NCI-H1105 (cell line): ENCODE measurements at regions not wholly inside any gene's neighbourhood (a gene's known extent, or its start where the extent isn't known, plus 50 kb on each side); places are given as distances from the start of the nearest gene placed in this dataset.
A peak's percentile ranks its signal among the peaks of the same experiment; 100 is the strongest.
"Not testable (repeated sequence)": the region's sequence is repeated elsewhere in the genome, so short reads cannot be mapped to it uniquely, and the experiment has no call there.

Experiments used
- DNase-seq: peaks from one replicate; lab custom pipeline; 2025; lab: John Stamatoyannopoulos, UW

DNA sequence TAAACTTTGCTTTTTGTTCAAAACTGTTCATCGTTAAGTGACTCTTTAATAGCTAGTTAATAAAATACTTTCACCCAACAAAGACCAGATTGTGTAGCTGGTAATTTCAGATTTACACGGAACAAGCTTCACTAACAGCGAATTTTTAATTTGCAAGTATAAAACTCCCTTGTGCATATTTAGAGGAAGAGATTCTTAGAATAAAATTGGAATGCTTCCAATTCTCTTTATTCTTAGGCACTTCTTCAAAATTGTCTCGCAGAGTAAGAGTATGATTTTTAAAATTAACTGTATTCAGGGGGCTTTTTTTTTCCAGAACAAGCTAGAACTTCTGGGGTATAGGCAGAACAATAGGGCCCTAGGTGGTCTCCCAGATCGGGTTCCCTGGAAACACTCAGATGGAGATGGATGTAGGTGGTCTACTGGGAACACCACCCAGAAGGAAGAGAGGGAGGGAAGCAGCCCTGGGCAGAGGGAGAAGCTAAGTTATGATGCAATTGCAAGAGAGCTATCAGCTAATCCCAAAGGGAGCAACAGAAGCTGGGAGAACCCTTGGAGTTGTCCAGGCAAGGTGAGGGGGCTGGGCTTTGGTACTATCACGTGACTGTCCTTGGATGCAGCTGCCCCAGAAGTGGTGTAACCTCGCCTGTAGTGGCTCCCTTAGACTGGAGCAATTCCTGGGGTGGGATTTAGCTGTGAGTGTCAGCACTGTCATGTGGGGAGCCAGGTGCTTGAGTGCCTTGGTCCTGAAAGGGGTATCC lies 151.7 kb upstream of the ASB18 start:
- no peak for DNase-seq

GRCh38 chr2:236417150-236417549 lies 152.5 kb upstream of the ACKR3 start:
- DNase-seq = no peak

GRCh38 chr2:236430584-236430983 lies 139.0 kb upstream of the ACKR3 start:
- DNase-seq = no peak

DNA sequence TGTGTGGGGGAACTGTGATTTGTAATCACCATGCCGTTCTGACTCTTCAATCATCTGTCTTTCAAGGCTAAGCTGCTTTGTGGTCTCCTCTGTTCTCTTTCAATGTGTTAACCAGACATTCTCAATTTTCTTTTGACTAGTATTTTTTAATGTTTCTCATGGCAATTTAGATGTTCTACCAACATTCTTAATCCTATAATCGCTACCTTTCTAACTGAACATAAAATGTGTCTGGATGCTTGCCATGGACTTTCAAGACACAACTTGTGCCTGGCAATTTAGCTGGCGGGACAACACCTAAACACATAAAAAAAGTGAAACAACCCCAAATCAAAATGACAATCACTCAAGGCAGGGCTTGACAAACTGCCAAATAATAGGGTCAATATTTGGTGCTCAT lies 135.0 kb upstream of the ACKR3 start:
- DNase-seq = peak; percentile 74

DNA sequence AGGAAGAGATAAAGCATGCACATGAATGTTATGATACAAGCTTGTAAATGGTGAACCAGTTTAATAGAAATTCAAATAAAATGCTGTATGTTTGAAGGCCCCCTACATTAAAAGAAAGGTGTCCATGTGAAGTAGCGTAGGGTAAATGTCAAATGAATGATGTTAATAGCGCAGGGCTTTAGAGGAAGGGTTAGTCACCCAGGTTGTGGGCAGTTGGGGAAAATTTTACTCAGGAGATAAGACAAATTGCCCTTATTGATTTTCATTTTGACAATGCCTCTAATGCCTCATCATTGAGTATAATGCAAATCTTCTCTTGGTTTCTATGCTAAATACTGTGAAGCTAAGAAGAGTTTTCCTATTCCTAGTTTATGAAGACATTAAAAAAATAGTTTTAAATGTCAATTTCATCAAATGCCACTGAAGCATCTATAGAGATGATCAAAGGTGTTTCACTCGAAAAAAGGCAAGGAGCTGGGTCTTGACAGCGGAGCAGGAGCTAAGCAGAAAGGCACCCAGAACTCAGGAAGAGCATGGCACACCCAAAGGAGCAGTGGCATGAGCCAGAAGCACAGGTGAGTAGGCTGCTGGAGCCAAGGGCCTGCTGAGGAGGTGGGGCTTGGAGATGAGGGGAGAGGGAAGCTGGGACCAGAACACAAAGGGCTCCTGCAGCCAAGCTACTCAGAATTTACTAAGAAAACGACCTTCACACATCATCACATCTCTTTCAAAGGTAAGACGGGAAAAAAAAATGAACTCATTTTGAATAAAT lies 129.3 kb upstream of the ACKR3 start:
- no peak for DNase-seq

DNA sequence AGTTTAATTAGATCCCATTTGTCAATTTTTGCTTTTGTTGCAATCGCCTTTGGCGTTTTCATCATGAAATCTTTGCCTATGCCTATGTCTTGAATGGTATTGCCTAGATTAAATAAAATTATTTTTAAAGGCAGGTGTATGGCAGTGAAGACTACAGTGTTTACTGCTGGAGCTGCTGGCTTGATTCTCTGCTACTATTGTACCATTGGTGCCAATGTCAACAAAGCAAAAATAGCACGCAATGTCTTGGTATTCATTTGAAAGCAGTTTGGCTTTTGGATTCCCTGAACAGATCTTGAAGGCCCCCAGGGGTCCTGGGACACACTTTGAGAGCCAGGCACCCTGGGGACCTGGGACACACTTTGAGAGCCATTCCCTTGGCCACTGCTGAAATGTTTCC lies 125.4 kb upstream of the ACKR3 start:
- DNase-seq = no peak

- DNase-seq = no peak
Observed at GRCh38 chr2:236445678-236446077, 123.9 kb upstream of the ACKR3 start.

- no peak for DNase-seq
Observed at GRCh38 chr2:236446521-236446920, 123.1 kb upstream of the ACKR3 start.

GRCh38 chr2:236449167-236449761 lies 120.4 kb upstream of the ACKR3 start:
- DNase-seq = no peak

DNA sequence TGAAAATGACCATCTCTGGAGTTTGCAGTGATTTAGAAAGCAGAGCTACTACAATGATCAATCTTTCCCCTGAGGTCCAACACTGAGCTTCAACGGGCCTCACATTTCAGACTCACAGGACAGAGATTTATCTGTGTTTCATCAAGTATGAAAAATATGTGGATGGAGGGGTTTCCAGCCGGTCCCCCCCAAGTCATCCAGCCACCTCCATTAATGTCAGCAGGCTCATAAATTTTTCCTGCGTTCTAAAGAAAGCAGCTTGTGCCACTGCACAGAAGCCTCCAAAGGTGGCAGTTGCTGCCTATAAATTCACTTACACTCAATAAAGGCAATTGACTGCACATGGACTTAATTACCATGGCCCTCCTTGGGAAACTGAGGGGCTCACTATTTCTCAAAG lies 117.4 kb upstream of the ACKR3 start:
- DNase-seq = no peak

DNA sequence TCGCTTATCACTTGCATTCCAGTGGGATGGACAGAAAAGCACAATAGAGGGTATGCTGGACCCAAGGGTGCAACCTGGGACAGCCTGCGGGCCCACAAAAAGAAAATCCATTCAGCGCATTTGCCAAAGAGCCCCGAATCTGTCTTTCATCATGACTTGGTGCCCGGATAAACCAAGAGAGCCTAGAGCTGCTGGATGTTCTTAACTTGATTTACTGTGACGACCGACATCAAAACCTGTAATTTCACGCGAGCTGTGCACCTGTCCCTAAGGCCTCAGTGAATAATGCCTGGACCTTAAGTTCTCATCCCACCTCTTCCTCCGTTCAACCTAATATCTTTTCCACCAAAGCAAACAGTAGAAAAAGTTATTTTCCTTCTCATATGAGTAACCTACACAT lies 115.5 kb upstream of the ACKR3 start:
- DNase-seq = no peak

DNA sequence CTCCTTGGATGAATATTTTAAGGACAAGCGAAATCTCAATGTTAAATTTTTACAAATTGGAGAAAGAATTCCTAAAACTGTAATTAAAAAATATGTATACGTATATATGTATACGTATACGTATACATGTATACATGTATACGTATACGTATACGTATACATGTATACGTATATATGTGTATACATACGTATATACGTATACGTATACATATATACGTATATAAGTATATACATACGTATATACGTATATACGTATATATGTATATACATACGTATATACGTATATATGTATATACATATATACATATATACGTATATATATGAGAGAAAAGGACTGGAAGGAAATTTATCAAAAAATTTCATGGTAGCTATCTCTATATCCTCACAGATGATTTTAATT lies 110.2 kb upstream of the ACKR3 start:
- DNase-seq = no peak

GRCh38 chr2:236464140-236464539 lies 105.5 kb upstream of the ACKR3 start:
- DNase-seq = no peak

- DNase-seq = no peak
Observed at GRCh38 chr2:236472720-236473495, 96.7 kb upstream of the ACKR3 start.

DNA sequence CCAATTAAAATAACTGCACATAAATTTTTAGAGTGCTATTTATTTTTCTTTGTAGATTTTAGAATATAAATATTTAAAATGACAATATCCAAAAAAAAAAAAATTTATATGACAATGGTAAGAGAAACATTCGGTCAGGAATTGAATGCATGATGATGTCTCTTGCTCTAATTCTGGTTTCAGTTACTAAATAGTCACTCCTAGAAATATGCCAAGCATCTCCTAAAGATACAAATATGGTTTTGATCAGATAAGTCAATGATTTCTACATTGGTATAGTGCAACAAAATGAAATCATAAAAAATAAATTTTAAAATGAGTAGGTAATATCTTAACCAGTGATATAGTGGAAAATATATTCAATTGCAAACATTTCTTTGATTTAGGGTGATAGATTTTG lies 95.9 kb upstream of the ACKR3 start:
- no peak for DNase-seq

DNA sequence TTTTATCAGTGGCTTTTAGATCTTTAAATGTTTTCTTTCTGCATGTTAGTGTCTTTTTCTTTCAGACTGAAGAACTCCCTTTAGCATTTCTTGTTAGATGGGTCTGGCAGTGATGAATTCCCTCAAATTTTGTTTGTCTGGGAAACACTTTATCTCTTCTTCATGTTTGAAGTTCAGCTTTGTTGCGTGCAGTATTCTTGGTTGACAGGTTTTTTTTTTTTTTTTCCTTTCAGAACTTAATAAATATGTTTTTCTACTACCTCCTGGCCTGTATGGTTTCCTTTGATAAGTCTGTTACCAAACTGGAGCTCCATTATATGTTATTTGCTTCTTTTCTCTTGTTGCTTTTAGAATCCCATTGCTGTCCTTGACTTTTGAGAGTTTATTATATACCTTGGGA lies 89.8 kb upstream of the ACKR3 start:
- DNase-seq = no peak

DNA sequence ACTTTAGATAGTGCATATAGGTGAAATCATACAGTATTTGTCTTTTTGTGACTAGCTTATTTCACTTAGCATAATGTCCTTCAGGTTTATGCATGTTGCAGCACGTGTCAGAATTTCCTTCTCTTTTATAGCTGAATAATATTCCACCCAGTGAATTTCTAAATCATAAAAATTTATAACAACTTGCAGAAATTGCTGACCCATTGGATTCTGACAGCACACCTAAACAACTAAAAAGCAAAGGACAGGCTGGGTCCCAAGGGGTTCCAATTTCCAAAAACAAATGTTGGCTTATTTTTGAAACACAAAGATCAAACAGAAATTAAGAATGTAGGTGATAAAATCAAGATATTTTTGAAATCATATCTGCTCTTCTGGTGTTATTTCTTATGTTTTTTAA lies 86.5 kb upstream of the ACKR3 start:
- no peak for DNase-seq

DNA sequence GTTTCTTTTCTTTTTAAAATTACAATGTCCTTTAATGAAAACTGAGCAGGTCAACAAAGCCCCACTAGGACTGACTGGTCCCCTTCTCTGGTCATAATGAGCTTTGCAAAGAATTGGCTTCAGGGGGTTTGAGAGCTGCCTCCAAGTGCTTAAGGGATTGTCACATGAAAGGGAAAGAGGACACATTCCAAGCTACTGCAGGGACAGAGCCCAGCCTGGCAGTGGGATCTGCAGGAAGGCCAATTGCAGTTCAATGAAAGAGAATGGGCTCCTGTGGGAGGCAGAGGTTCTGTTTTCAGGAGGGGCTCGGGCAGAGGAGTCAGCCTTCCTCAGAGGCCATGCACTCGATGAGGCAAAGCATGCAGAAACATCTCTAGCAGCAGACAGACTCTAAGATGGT lies 84.1 kb upstream of the ACKR3 start:
- DNase-seq = no peak

DNA sequence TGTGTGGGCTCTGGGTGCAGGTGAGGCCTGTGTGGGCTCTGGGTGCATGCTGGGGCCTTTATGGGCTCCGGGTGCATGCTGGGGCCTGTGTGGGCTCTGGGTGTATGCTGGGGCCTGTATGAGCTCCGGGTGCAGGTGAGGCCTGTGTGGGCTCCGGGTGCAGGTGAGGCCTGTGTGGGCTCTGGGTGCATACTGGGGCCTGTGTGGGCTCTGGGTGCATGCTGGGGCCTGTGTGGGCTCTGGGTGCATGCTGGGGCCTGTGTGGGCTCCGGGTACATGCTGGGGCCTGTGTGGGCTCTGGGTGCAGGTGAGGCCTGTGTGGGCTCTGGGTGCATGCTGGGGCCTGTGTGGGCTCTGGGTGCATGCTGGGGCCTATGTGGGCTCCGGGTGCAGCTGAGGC lies 80.5 kb upstream of the ACKR3 start:
- not testable (repeated sequence) for DNase-seq

DNA sequence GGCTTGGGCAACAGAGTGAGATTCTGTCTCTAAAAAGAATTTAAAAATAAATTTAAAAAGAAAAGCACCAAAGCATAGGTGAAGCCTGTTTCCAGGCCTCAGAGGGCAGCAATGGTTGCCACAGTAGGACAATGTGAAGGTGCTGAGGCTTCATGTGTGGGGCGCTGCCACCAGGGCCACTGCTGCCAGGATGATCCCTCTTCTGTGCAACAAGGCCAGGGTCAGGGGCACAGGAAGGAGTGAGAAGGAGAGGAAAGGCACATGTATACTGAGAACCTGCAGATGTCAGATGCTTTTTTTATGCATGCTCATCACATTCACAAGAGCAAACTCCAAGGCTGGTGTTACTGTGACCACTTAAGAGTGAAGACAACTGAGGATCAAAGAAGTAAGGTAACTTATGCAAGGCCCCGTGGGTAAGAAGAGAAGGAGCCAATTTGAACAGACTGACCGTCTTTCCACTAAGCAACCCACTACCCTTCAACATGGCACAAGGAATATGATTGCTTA lies 79.7 kb upstream of the ACKR3 start:
- no peak for DNase-seq

DNA sequence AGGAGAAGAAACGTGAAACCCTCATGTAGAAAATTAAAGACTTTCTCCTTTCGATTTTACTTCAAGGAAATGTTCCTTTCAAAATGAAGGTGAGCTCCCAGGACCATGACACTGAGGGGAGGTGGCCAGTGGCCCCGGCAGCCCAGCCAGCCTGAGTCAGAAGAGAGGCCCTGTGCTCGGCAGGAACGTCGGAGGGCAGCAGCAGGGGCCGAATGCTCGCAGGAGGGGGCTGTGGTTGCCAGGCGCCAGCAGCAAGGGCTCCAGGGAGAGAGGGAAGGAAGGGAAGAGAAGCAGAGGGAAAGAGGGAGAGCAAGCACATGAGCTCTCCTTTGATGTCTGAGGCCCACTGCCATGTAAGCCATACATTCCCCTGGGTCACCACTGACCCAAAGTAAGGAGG lies 73.3 kb upstream of the ACKR3 start:
- DNase-seq = no peak

DNA sequence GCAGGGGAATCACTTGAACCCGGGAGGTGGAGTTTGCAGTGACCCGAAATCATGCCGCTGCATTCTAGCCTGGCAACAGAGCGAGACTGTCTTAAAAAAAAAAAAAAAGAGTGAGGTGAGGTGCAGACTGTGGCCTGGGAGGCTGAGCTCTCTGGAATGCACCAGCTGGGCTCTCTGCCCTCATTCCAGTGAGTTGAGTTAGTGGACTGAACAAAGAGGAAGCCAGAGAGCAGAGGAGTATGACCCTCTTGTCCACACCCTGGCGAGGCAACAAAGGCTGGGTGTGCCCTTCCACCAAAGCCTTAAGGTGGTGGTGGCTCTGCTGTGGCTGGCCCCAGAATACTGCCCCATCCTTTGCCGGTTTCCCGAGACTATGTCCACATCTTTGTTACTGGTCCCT lies 71.3 kb upstream of the ACKR3 start:
- no peak for DNase-seq
